ENCODE measurements at regions not wholly inside any gene's neighbourhood (a gene's known extent, or its start where the extent isn't known, plus 50 kb on each side); places are given as distances from the start of the nearest gene placed in this dataset.
A peak's percentile ranks its signal among the peaks of the same experiment; 100 is the strongest.
"Not testable (repeated sequence)": the region's sequence is repeated elsewhere in the genome, so short reads cannot be mapped to it uniquely, and the experiment has no call there.

GRCh38 chr2:122713800-122714199 is 958.3 kb downstream of the TSN start:
- H3K27me3 ChIP-seq (ENCODE audit: control insufficient read depth in 2 of 2, insufficient read depth in 1 of 2, low read length in 1 of 2), result no peaks in the 10 kb centered on the region
- no peak overlapping the region for H3K27ac ChIP-seq (ENCODE audit: low read depth in 1 of 2, low read length in 1 of 2)
- no peak overlapping the region for H3K4me3 ChIP-seq (ENCODE audit: low read length in 2 of 2)
- H3K4me1 ChIP-seq (ENCODE audit: control insufficient read depth in 2 of 2, insufficient read depth in 2 of 2, low read length in 2 of 2), result no peaks in the 10 kb centered on the region
- no peak for DNase-seq (ENCODE audit: low read depth in 6 of 9, low spot score in 9 of 9)
- 48% methylated on average over 2 of the region's 2 CpGs for WGBS
- no peaks in the 10 kb centered on the region for H3K36me3 ChIP-seq (ENCODE audit: control insufficient read depth in 2 of 2, insufficient read depth in 2 of 2, low read length in 1 of 2)
- peaks cover 0 to 4% of the 10 kb centered on the region in 2 donors for H3K9me3 ChIP-seq (ENCODE audit: control insufficient read depth in 2 of 2, insufficient read depth in 1 of 2, low read length in 1 of 2)

GRCh38 chr2:122720822-122721221 is 965.4 kb downstream of the TSN start:
- H3K4me1 ChIP-seq (ENCODE audit: control insufficient read depth in 2 of 2, insufficient read depth in 2 of 2, low read length in 2 of 2); H3K36me3 ChIP-seq (ENCODE audit: control insufficient read depth in 2 of 2, insufficient read depth in 2 of 2, low read length in 1 of 2); DNase-seq (ENCODE audit: low read depth in 6 of 9, low spot score in 9 of 9); H3K4me3 ChIP-seq (ENCODE audit: low read length in 2 of 2); H3K27ac ChIP-seq (ENCODE audit: low read depth in 1 of 2, low read length in 1 of 2); H3K9me3 ChIP-seq (ENCODE audit: control insufficient read depth in 2 of 2, insufficient read depth in 1 of 2, low read length in 1 of 2); H3K27me3 ChIP-seq (ENCODE audit: control insufficient read depth in 2 of 2, insufficient read depth in 1 of 2, low read length in 1 of 2): not testable (repeated sequence)
- 97% methylated on average over 4 of the region's 4 CpGs for WGBS

GRCh38 chr2:122734766-122735424 is 979.4 kb downstream of the TSN start:
- Histone ChIP-seq H3K4me1 (ENCODE audit: control insufficient read depth in 2 of 2, insufficient read depth in 2 of 2, low read length in 2 of 2) (no peaks in the 10 kb centered on the region), H3K4me3 (ENCODE audit: low read length in 2 of 2) (no peak overlapping the region), H3K9me3 (ENCODE audit: control insufficient read depth in 2 of 2, insufficient read depth in 1 of 2, low read length in 1 of 2) (no peaks in the 10 kb centered on the region), H3K36me3 (ENCODE audit: control insufficient read depth in 2 of 2, insufficient read depth in 2 of 2, low read length in 1 of 2) (no peaks in the 10 kb centered on the region), H3K27me3 (ENCODE audit: control insufficient read depth in 2 of 2, insufficient read depth in 1 of 2, low read length in 1 of 2) (no peaks in the 10 kb centered on the region), H3K27ac (ENCODE audit: low read depth in 1 of 2, low read length in 1 of 2) (no peak overlapping the region)
- WGBS, result 90% methylated on average over 4 of the region's 4 CpGs
- no peak for DNase-seq (ENCODE audit: low read depth in 6 of 9, low spot score in 9 of 9)

- Histone ChIP-seq H3K4me3 (ENCODE audit: low read length in 2 of 2) (no peak overlapping the region), H3K4me1 (ENCODE audit: control insufficient read depth in 2 of 2, insufficient read depth in 2 of 2, low read length in 2 of 2) (no peaks in the 10 kb centered on the region), H3K27me3 (ENCODE audit: control insufficient read depth in 2 of 2, insufficient read depth in 1 of 2, low read length in 1 of 2) (no peaks in the 10 kb centered on the region), H3K36me3 (ENCODE audit: control insufficient read depth in 2 of 2, insufficient read depth in 2 of 2, low read length in 1 of 2) (no peaks in the 10 kb centered on the region), H3K27ac (ENCODE audit: low read depth in 1 of 2, low read length in 1 of 2) (no peak overlapping the region), H3K9me3 (ENCODE audit: control insufficient read depth in 2 of 2, insufficient read depth in 1 of 2, low read length in 1 of 2) (no peaks in the 10 kb centered on the region)
- DNase-seq (ENCODE audit: low read depth in 6 of 9, low spot score in 9 of 9), result no peak
- 82% methylated on average over 3 of the region's 3 CpGs for WGBS
Measured at GRCh38 chr2:122736279-122736678, 980.8 kb downstream of the TSN start.

GRCh38 chr2:122737429-122738077 is 982.1 kb downstream of the TSN start:
- no peaks in the 10 kb centered on the region for H3K4me1 ChIP-seq (ENCODE audit: control insufficient read depth in 2 of 2, insufficient read depth in 2 of 2, low read length in 2 of 2)

GRCh38 chr2:122739732-122740593 is 984.5 kb downstream of the TSN start:
- Histone ChIP-seq H3K4me1 (ENCODE audit: control insufficient read depth in 2 of 2, insufficient read depth in 2 of 2, low read length in 2 of 2) (no peaks in the 10 kb centered on the region), H3K27me3 (ENCODE audit: control insufficient read depth in 2 of 2, insufficient read depth in 1 of 2, low read length in 1 of 2) (no peaks in the 10 kb centered on the region), H3K36me3 (ENCODE audit: control insufficient read depth in 2 of 2, insufficient read depth in 2 of 2, low read length in 1 of 2) (no peaks in the 10 kb centered on the region), H3K4me3 (ENCODE audit: low read length in 2 of 2) (no peak overlapping the region), H3K9me3 (ENCODE audit: control insufficient read depth in 2 of 2, insufficient read depth in 1 of 2, low read length in 1 of 2) (no peaks in the 10 kb centered on the region), H3K27ac (ENCODE audit: low read depth in 1 of 2, low read length in 1 of 2) (no peak overlapping the region)
- DNase-seq (ENCODE audit: low read depth in 6 of 9, low spot score in 9 of 9), result no peak
- 83% methylated on average over 5 of the region's 5 CpGs for WGBS

More at GRCh38 chr2:122737429-122738077, 982.1 kb downstream of the TSN start:
- H3K27me3 ChIP-seq (ENCODE audit: control insufficient read depth in 2 of 2, insufficient read depth in 1 of 2, low read length in 1 of 2), result no peaks in the 10 kb centered on the region
- no peak overlapping the region for H3K27ac ChIP-seq (ENCODE audit: low read depth in 1 of 2, low read length in 1 of 2)
- peak in 1 of 9 donors; percentile 9 for DNase-seq (ENCODE audit: low read depth in 6 of 9, low spot score in 9 of 9)
- no peak overlapping the region for H3K4me3 ChIP-seq (ENCODE audit: low read length in 2 of 2)
- no peaks in the 10 kb centered on the region for H3K36me3 ChIP-seq (ENCODE audit: control insufficient read depth in 2 of 2, insufficient read depth in 2 of 2, low read length in 1 of 2)
- WGBS, result 74% methylated on average over 7 of the region's 7 CpGs
- no peaks in the 10 kb centered on the region for H3K9me3 ChIP-seq (ENCODE audit: control insufficient read depth in 2 of 2, insufficient read depth in 1 of 2, low read length in 1 of 2)

GRCh38 chr2:122740594-122740948 is 985.1 kb downstream of the TSN start:
- no peaks in the 10 kb centered on the region for H3K27me3 ChIP-seq (ENCODE audit: control insufficient read depth in 2 of 2, insufficient read depth in 1 of 2, low read length in 1 of 2)
- no peak overlapping the region for H3K27ac ChIP-seq (ENCODE audit: low read depth in 1 of 2, low read length in 1 of 2)
- H3K36me3 ChIP-seq (ENCODE audit: control insufficient read depth in 2 of 2, insufficient read depth in 2 of 2, low read length in 1 of 2), result no peaks in the 10 kb centered on the region
- no peak overlapping the region for H3K4me3 ChIP-seq (ENCODE audit: low read length in 2 of 2)
- no peaks in the 10 kb centered on the region for H3K9me3 ChIP-seq (ENCODE audit: control insufficient read depth in 2 of 2, insufficient read depth in 1 of 2, low read length in 1 of 2)
- 95% methylated on average over 1 of the region's 1 CpG for WGBS
- no peak for DNase-seq (ENCODE audit: low read depth in 6 of 9, low spot score in 9 of 9)
- H3K4me1 ChIP-seq (ENCODE audit: control insufficient read depth in 2 of 2, insufficient read depth in 2 of 2, low read length in 2 of 2), result no peaks in the 10 kb centered on the region

GRCh38 chr2:122741403-122741802 is 986.0 kb downstream of the TSN start:
- 85% methylated on average over 1 of the region's 1 CpG for WGBS
- H3K27ac ChIP-seq (ENCODE audit: low read depth in 1 of 2, low read length in 1 of 2), result no peak overlapping the region
- H3K9me3 ChIP-seq (ENCODE audit: control insufficient read depth in 2 of 2, insufficient read depth in 1 of 2, low read length in 1 of 2), result no peaks in the 10 kb centered on the region
- no peaks in the 10 kb centered on the region for H3K4me1 ChIP-seq (ENCODE audit: control insufficient read depth in 2 of 2, insufficient read depth in 2 of 2, low read length in 2 of 2)
- no peaks in the 10 kb centered on the region for H3K27me3 ChIP-seq (ENCODE audit: control insufficient read depth in 2 of 2, insufficient read depth in 1 of 2, low read length in 1 of 2)
- no peak overlapping the region for H3K4me3 ChIP-seq (ENCODE audit: low read length in 2 of 2)
- no peaks in the 10 kb centered on the region for H3K36me3 ChIP-seq (ENCODE audit: control insufficient read depth in 2 of 2, insufficient read depth in 2 of 2, low read length in 1 of 2)
- DNase-seq (ENCODE audit: low read depth in 6 of 9, low spot score in 9 of 9), result no peak

GRCh38 chr2:122743021-122743675 is 987.7 kb downstream of the TSN start:
- no peak for DNase-seq (ENCODE audit: low read depth in 6 of 9, low spot score in 9 of 9)
- Histone ChIP-seq H3K9me3 (ENCODE audit: control insufficient read depth in 2 of 2, insufficient read depth in 1 of 2, low read length in 1 of 2) (no peaks in the 10 kb centered on the region), H3K27me3 (ENCODE audit: control insufficient read depth in 2 of 2, insufficient read depth in 1 of 2, low read length in 1 of 2) (no peaks in the 10 kb centered on the region), H3K4me3 (ENCODE audit: low read length in 2 of 2) (no peak overlapping the region), H3K36me3 (ENCODE audit: control insufficient read depth in 2 of 2, insufficient read depth in 2 of 2, low read length in 1 of 2) (no peaks in the 10 kb centered on the region), H3K27ac (ENCODE audit: low read depth in 1 of 2, low read length in 1 of 2) (no peak overlapping the region), H3K4me1 (ENCODE audit: control insufficient read depth in 2 of 2, insufficient read depth in 2 of 2, low read length in 2 of 2) (no peaks in the 10 kb centered on the region)
- 96% methylated on average over 2 of the region's 2 CpGs for WGBS
